AG08395 (cell line): ENCODE measurements at regions not wholly inside any gene's neighbourhood (a gene's known extent, or its start where the extent isn't known, plus 50 kb on each side); places are given as distances from the start of the nearest gene placed in this dataset.

Experiments used
- DNase-seq: peaks from one replicate; pipeline ENCODE4 v3.0.0; 2012; ENCODE audit warnings: mixed read lengths, low spot score

DNA sequence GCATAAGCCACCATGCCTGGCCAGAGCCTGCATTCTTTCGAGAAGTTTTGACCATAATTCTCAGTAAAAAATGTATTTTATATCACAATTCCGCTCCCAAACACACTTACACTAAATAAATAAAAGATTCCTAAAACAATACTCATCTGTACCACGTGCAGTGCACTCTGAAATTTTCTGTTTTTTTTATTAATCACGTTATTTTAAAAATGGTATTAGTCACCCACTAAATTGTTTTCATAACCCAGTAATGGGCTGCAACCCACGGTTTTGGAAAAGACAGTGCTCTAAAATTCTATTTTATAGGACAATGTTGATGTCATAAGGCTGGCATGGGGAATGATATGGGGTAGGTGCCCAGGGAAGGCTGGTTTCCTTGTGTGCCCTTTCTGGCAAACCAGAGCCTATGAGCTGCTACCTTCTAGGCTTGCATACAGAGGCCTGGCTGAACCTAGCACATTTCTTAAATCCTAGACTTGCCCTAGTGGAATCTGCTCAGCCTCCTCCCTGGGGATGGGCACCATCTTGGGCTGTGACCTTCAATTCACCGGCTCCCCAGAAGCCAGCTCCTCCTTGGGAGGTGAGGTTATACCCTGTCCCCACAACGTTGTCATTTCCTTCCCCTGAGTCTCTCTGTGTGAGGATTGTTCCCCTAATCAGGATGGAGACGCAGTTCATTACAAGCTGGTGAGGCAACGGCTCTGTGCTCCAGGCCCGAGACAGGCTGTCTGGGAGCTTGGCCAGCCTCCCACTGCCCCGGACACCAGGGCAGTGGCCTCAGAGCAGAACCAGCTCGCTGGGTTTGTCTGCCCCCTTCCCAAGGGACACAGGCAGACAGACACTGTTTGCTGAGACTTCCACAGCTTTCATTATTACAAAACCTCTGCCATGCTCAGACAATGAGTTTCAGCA is 116.5 kb upstream of the NAV2 start:
- peak; percentile 88 for DNase-seq

DNA sequence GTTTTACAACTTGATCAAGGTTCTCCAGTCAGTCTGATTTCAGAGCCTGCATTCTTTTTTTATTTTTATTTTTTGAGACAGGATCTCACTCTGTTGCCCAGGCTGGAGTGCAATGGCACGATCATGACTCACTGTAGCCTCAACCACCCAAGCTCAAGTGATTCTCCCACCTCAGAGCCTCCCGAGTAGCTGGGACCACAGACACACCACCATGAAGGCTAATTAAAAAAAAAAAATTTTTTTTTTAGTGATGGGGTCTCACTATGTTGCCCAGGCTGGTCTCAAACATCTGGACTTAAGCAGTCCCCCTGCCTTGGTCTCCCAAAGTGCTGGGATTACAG is 117.2 kb upstream of the NAV2 start:
- no peak for DNase-seq

- DNase-seq, result no peak
Observed at GRCh38 chr11:19594326-19594725, 118.3 kb upstream of the NAV2 start.

DNA sequence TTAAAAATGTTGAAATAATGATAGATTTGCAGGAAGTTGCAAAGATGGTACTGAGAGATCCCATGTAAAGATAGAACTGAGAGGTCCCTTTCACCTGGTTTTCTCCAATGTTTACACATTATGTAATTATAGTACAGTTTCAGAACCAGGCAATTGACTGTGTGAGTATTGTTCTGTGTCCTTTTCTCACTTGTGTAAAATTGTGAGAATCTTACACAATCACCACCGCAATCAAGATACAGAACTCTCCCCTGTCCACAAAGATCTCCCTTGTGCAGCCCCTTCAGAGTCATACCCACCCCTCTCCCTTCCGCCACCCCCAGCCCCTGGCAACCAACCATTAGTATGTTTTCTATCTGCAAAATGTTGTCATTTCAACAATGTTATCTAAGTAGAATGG is 119.8 kb upstream of the NAV2 start:
- no peak for DNase-seq

DNA sequence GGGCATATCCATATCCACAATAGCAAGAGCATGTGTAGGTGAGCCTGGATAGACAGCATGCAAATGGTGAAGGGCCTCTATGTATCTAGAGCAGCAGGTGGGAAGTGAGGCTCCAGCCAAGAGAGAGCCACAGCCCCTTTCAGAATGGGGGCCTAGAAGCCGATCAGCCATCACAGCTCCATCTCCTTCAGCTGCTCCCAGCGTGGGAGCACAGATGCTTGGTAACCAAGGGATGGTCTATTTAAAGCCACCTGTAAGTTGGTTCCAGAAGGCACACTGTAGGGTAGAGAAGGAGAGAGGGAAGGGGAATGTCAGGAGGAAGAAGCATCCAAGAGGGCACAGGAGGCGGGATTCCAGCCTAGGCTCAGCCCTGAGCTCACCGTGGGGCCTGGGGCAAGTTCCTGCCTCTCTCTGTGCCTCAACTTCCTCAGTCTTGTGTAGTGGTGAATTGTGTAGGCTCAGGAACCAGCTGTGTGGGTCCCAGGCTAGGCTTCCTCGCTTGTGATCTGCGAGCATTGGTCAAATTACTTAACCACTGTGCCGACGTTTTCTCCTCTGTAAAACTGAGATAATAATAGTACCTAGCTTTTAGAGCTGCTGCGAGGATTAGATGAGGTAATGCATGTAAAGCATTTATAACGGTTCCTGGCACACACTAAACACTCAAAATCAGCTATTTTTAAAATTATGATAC is 122.9 kb upstream of the NAV2 start:
- no peak for DNase-seq

- no peak for DNase-seq
Observed at GRCh38 chr11:19587979-19588378, 124.7 kb upstream of the NAV2 start.

GRCh38 chr11:19580646-19581045 is 132.0 kb upstream of the NAV2 start:
- no peak for DNase-seq

GRCh38 chr11:19579957-19580356 is 132.7 kb upstream of the NAV2 start:
- no peak for DNase-seq

- no peak for DNase-seq
Observed at GRCh38 chr11:19578871-19579270, 133.8 kb upstream of the NAV2 start.

- peak; percentile 48 for DNase-seq
Observed at GRCh38 chr11:19577976-19578619, 134.5 kb upstream of the NAV2 start.

DNA sequence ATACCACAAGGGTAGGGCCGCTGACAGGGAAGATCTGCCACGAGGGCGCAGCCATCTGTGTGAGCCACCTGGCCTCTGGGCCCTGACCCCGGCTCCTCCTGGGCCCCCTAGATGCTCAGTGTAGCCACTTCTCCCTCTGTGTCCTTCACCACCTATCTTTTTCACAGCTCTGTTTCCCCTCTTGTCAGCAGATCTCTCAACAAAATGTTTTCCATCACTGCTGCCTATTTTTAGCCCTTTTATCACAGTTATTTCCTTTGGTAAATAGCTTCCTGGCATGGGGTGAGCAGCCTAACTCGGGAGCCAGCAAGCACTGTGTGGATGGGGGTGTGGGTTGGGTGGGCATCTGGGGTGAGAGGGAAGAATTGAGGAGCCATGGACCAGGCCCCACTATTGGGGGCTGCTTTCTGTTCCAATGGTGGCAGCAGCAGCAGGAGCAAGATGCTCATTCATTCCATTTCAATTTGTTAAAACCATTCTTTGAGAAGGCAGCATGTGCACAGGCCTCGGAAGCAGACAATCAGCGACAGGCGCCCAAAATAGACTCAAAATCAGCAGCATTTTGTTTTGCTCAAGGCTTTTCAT is 135.2 kb upstream of the NAV2 start:
- peak; percentile 30 for DNase-seq

DNA sequence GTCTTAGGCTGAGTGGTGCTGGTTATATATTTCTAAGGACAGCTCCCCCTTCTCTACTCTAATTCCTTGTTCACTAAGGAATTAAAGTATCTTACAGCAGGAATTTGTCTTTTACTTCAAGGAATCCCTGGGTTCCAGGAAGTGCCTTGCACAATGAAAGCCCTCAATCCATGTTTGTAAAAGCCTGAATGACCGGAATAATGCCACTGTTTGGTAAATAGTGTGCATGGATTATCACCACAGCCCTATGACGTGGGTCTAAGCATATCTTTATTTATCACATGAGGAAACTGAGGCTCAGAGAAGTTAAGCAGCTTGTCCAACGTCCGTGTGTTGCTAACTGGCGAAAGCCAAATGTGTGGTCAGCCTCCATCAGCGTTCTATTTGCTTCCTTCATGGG is 135.7 kb upstream of the NAV2 start:
- no peak for DNase-seq

- no peak for DNase-seq
Observed at GRCh38 chr11:19576054-19576453, 136.6 kb upstream of the NAV2 start.

DNA sequence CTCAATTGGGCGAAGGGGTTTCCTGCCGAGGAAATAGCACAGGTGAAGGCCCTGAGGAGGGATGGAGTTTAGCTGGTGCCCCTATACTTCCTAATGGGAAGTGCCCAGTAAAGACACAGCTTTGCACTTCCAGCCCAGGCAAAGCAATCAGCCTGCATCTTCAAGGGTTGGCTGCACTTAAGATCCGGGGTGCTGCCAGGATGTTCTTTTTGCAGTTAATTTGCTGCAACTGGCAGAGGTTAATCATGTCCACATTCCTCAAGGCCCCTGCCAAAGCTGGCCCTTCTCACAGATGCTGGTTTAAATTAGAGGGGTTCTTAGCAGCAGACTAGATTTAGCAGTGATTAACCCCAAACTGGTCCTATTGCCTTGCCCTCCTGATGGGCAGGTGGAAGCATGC is 137.7 kb upstream of the NAV2 start:
- no peak for DNase-seq

DNA sequence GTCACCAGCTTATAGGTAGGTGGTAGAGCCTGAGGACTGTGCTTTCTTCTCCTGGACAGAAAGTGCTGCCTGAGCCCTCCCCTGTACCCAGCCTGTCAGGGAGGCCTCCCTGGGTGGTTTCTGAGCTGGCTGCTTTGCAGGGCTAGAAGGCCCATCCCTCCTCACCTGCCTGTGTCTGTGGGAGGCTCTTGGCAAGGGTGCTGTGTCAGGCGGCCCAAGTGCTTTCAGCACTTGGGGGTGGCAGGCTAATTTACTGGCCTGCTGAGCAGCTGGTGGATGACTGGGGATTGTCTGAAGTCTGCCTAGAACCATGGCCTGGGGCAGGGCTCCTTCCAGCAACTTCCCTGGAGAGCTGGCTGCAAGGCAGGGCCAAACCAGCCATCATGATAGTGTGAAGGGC is 139.0 kb upstream of the NAV2 start:
- DNase-seq, result no peak

- DNase-seq, result no peak
Observed at GRCh38 chr11:19571906-19572305, 140.7 kb upstream of the NAV2 start.

GRCh38 chr11:19570889-19571288 is 141.7 kb upstream of the NAV2 start:
- no peak for DNase-seq

DNA sequence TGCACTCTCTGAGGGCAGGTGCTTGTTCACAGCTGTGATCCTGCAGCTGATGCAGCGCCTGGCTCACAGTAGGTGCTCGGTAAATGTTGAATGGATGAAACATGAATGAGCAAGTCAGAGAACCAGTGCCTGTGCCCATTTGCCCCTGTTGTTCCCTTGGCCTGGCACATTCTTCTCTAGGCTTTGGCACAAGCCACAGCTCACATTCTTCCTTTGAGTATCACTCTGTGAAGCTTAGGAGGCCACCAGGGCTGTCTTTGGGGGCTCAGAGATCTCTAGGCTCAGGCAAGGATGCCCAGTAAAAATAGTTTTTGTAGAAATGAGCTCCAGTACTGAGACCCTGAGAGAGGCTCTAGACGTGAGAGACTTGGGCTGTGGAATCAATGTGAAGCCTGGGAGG is 144.6 kb upstream of the NAV2 start:
- no peak for DNase-seq

GRCh38 chr11:19566583-19567379 is 145.9 kb upstream of the NAV2 start:
- no peak for DNase-seq

DNA sequence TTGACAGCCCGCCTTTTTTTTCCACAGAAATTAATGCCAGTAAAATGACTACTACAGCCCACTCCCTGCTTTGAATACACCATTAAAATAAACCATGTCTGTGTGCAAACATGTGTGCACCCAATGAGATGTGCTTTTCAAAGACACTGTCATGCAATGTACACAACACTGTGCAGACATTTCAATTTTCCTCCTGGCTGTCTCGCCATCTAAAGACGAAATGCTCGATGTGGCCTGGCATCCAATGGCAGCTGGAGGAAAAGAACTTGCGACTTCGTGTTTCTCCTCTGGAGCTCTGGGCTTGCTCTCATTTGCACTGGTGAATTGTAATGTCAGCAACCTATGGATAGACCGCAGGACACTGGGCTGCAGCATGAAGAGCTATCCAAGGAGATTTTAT is 147.0 kb upstream of the NAV2 start:
- no peak for DNase-seq

- no peak for DNase-seq
Observed at GRCh38 chr11:19562156-19562555, 150.5 kb upstream of the NAV2 start.

GRCh38 chr11:19561011-19561410 is 151.6 kb upstream of the NAV2 start:
- DNase-seq, result no peak
